OCI-LY7 (cell line): ENCODE measurements at regions not wholly inside any gene's neighbourhood (a gene's known extent, or its start where the extent isn't known, plus 50 kb on each side); places are given as distances from the start of the nearest gene placed in this dataset.

Experiments used
- EZH2phosphoT487 ChIP-seq: fragments of 200-600 bp; sonication (generic); IDR thresholded peaks from 2 replicates; pipeline ENCODE4 v1.6.1; 2018; ENCODE audit warnings: low read depth, borderline replicate concordance, mild to moderate bottlenecking, mixed run types, antibody characterized with exemption, low read length, moderate library complexity, mixed read lengths
- TF ChIP-seq, protein P1 (sequence below): fragments of 200-600 bp; sonication (generic); conservative IDR thresholded peaks from 2 replicates; pipeline ENCODE4 v1.5.1; 2014; ENCODE audit warnings: mild to moderate bottlenecking, antibody characterized with exemption, low read length, moderate library complexity, mixed read lengths

- TF ChIP-seq, protein P1, sequence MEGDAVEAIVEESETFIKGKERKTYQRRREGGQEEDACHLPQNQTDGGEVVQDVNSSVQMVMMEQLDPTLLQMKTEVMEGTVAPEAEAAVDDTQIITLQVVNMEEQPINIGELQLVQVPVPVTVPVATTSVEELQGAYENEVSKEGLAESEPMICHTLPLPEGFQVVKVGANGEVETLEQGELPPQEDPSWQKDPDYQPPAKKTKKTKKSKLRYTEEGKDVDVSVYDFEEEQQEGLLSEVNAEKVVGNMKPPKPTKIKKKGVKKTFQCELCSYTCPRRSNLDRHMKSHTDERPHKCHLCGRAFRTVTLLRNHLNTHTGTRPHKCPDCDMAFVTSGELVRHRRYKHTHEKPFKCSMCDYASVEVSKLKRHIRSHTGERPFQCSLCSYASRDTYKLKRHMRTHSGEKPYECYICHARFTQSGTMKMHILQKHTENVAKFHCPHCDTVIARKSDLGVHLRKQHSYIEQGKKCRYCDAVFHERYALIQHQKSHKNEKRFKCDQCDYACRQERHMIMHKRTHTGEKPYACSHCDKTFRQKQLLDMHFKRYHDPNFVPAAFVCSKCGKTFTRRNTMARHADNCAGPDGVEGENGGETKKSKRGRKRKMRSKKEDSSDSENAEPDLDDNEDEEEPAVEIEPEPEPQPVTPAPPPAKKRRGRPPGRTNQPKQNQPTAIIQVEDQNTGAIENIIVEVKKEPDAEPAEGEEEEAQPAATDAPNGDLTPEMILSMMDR: no peak
- TF ChIP-seq EZH2phosphoT487: no peak
Observed at GRCh38 chr17:73879987-73880386, 235.7 kb upstream of the SDK2 start.
